GM12878 (cell line): ENCODE measurements at regions not wholly inside any gene's neighbourhood (a gene's known extent, or its start where the extent isn't known, plus 50 kb on each side); places are given as distances from the start of the nearest gene placed in this dataset.

ENCODE experiments used
- ATAC-seq: fragments of 200-7000 bp; cut with Tn5 transposase; 3 replicates; pipeline ENCODE4 v1.9.1; 2020; ENCODE audit warnings: mild to moderate bottlenecking, moderate library complexity
- BruUV-seq: library from RNA; stranded (reverse); fragments of 400-500 nt; replicated peaks from 2 replicates; lab custom pipeline; 2021; lab: Mats Ljungman, UMichigan
- CTCF ChIA-PET: fragments of 300-600 bp; sonication (Branson Sonifier 250); formaldehyde crosslinking; extraction: SDS; loops from one replicate; lab custom pipeline; 2021; ENCODE audit warnings: inconsistent platforms; lab: Yijun Ruan, JAX
- POLR2A ChIA-PET: fragments of 350-600 bp; formaldehyde crosslinking; extraction: SDS; loops from one replicate; lab custom pipeline; 2021; ENCODE audit warnings: inconsistent platforms; lab: Charles Lee
- RAD21 ChIA-PET: fragments of 300-600 bp; sonication (Branson Sonifier 250); formaldehyde crosslinking; loops from one replicate; lab custom pipeline; 2023; ENCODE audit warnings: antibody characterized with exemption; ENCODE audit not compliant: unreplicated experiment; lab: Charles Lee
- SMC1A ChIA-PET: fragments of 300-600 bp; sonication (Branson Sonifier 250); formaldehyde crosslinking; loops from one replicate; lab custom pipeline; 2023; ENCODE audit not compliant: unreplicated experiment, uncharacterized antibody; lab: Charles Lee
- DNase-seq: peaks from one replicate; pipeline ENCODE4 v3.0.0-alpha.2; 2011; ENCODE audit warnings: low read depth, low spot score
- FAIRE-seq: peaks from 3 replicates; lab custom pipeline; 2011; peaks lifted over from hg19 to GRCh38; lab: Jason Lieb, UNC
- H2AFZ ChIP-seq: 2 replicates; pipeline ENCODE4 v1.6.0; 2011; ENCODE audit warnings: low read depth, low read length, control low read depth; ENCODE audit not compliant: control insufficient read depth
- H3K27ac ChIP-seq: 2 replicates; pipeline ENCODE4 v1.5.1; 2011; ENCODE audit warnings: control low read depth; ENCODE audit not compliant: control insufficient read depth, insufficient read depth
- H3K27me3 ChIP-seq, 2 experiments: replicated peaks in 1 of 2; 2 replicates each; pipeline versions ENCODE4 v1.6.0 to v1.6.1; 2011; ENCODE audit warnings: low read length in 1 of 2; ENCODE audit not compliant: control insufficient read depth in 2 of 2, insufficient read depth in 2 of 2
- H3K36me3 ChIP-seq, 2 experiments: 2 replicates each; pipeline ENCODE4 v1.5.1; 2011; ENCODE audit warnings: low read length in 1 of 2; ENCODE audit not compliant: control insufficient read depth in 2 of 2, insufficient read depth in 2 of 2
- H3K4me1 ChIP-seq: 2 replicates; pipeline ENCODE4 v1.6.1; 2011; ENCODE audit warnings: mild to moderate bottlenecking, low read length, moderate library complexity, mixed read lengths; ENCODE audit not compliant: control insufficient read depth, insufficient read depth
- H3K4me2 ChIP-seq: 2 replicates; pipeline ENCODE4 v1.6.0; 2011; ENCODE audit warnings: control low read depth; ENCODE audit not compliant: control insufficient read depth, insufficient read depth
- H3K4me3 ChIP-seq: fragments of 200-600 bp; sonication (generic); 2 replicates; pipeline ENCODE4 v1.5.1; 2016
- H3K79me2 ChIP-seq: 2 replicates; pipeline ENCODE4 v1.6.0; 2011; ENCODE audit warnings: low read length; ENCODE audit not compliant: control insufficient read depth, insufficient read depth
- H3K9ac ChIP-seq: 2 replicates; pipeline ENCODE4 v1.8.0; 2011; ENCODE audit warnings: low read length, control low read depth, mixed read lengths; ENCODE audit not compliant: control insufficient read depth, insufficient read depth
- H3K9me3 ChIP-seq: replicated peaks from 3 replicates; pipeline ENCODE4 v1.5.1; 2011; ENCODE audit warnings: mild to moderate bottlenecking, low read length; ENCODE audit not compliant: control insufficient read depth, insufficient read depth
- H4K20me1 ChIP-seq: 2 replicates; pipeline ENCODE4 v1.6.0; 2011; ENCODE audit not compliant: control insufficient read depth, insufficient read depth
- BCL11A ChIP-seq: IDR thresholded peaks from 2 replicates; pipeline ENCODE4 v1.6.1; 2011; ENCODE audit warnings: low read depth, low read length
- CHD2 ChIP-seq: IDR thresholded peaks from 2 replicates; pipeline ENCODE4 v1.6.1; 2011; ENCODE audit warnings: low read depth, low read length, improper control_type of control experiment, borderline replicate concordance
- E2F8 ChIP-seq: fragments of 450-650 bp; IDR thresholded peaks from 2 replicates; pipeline ENCODE4 v1.6.1; 2018; ENCODE audit warnings: mild to moderate bottlenecking, low read depth, moderate library complexity; ENCODE audit not compliant: partially characterized antibody
- JUND ChIP-seq: IDR thresholded peaks from 2 replicates; pipeline ENCODE4 v1.6.1; 2012; ENCODE audit warnings: low read depth, mild to moderate bottlenecking, low read length, improper control_type of control experiment, moderate library complexity
- KAT2A ChIP-seq: conservative IDR thresholded peaks from 2 replicates; pipeline ENCODE4 v1.6.1; 2011; ENCODE audit warnings: low read depth, low read length; ENCODE audit not compliant: control insufficient read depth
- MLLT1 ChIP-seq: fragments of 450-650 bp; IDR thresholded peaks from 2 replicates; pipeline ENCODE4 v1.6.1; 2016; ENCODE audit warnings: mild to moderate bottlenecking
- NFYA ChIP-seq: IDR thresholded peaks from 2 replicates; pipeline ENCODE4 v1.6.1; 2011; ENCODE audit warnings: low read depth, mild to moderate bottlenecking, low read length, improper control_type of control experiment, borderline replicate concordance
- NR2C1 ChIP-seq: fragments of 450-650 bp; IDR thresholded peaks from 2 replicates; pipeline ENCODE4 v1.6.1; 2017; ENCODE audit warnings: antibody characterized with exemption, mild to moderate bottlenecking, moderate library complexity
- REST ChIP-seq: IDR thresholded peaks from 2 replicates; pipeline ENCODE4 v1.6.1; 2012; ENCODE audit warnings: mild to moderate bottlenecking, low read depth, low read length
- SKIL ChIP-seq: fragments of 450-650 bp; IDR thresholded peaks from 2 replicates; pipeline ENCODE4 v1.6.1; 2017; ENCODE audit warnings: mild to moderate bottlenecking, low read depth, inconsistent platforms; ENCODE audit not compliant: poor library complexity, severe bottlenecking
- SMAD1 ChIP-seq: fragments of 450-650 bp; IDR thresholded peaks from 2 replicates; pipeline ENCODE4 v1.6.1; 2018; ENCODE audit warnings: mild to moderate bottlenecking, low read depth; ENCODE audit not compliant: partially characterized antibody
- WGBS: methylation state at CpG from one replicate; pipeline ENCODE4 v1.1.6; 2016; ENCODE audit warnings: low lambda C conversion rate; ENCODE audit not compliant: insufficient replicate concordance, insufficient coverage; ENCODE audit errors: missing lambda C conversion rate; 5-methylcytosine and 5-hydroxymethylcytosine counted together
- in situ Hi-C: fragments of 300-500 bp; cut with MboI; formaldehyde crosslinking; loops from 9 replicates; pipeline ENCODE4 v1.14.3; 2018; ENCODE audit warnings: mixed read lengths
- intact Hi-C: fragments of 100-400 bp; cut with micrococcal nuclease; formaldehyde crosslinking; loops from one replicate; pipeline ENCODE4 v1.14.2; 2022; ENCODE audit not compliant: unreplicated experiment
- TF ChIP-seq, protein P1 (sequence below), 3 experiments: IDR thresholded peaks in 2 of 3; conservative IDR thresholded peaks in 1 of 3; 2 replicates each; pipeline ENCODE4 v1.5.1; 2011; ENCODE audit warnings: low read depth in 3 of 3, low read length in 3 of 3, mild to moderate bottlenecking in 3 of 3, control low read depth in 2 of 3, moderate library complexity in 2 of 3, inconsistent platforms in 1 of 3, mixed read lengths in 1 of 3; ENCODE audit not compliant: control insufficient read depth in 2 of 3, insufficient read depth in 1 of 3; ENCODE audit errors: extremely low read depth in 1 of 3

GRCh38 chr10:90096196-90096595 lies 394.8 kb downstream of the KIF20B start:
- BruUV-seq = no TSS peak
- SMC1A ChIA-PET = interaction anchor here (1.2 kb wide), 1 partner anchor 137 kb away, joined by 4 read pairs; no protein-coding TSS in a partner anchor
- intact Hi-C loops = no loop called here
- H3K36me3 ChIP-seq = no peaks in the 10 kb centered on the region
- H3K4me3 ChIP-seq = no peak overlapping the region
- no peaks in the 10 kb centered on the region for H3K4me1 ChIP-seq
- 36% methylated on average over 5 of the region's 5 CpGs for WGBS
- FAIRE-seq (no peak), ATAC-seq (no peak), DNase-seq (no peak)
- H3K4me2 ChIP-seq = no peak overlapping the region
- CTCF ChIA-PET = no interaction called here
- no peak overlapping the region for H3K9ac ChIP-seq
- POLR2A ChIA-PET = no interaction called here
- no peak overlapping the region for H3K27ac ChIP-seq
- RAD21 ChIA-PET = no interaction called here
- no peaks in the 10 kb centered on the region for H3K27me3 ChIP-seq
- no peaks in the 10 kb centered on the region for H3K79me2 ChIP-seq
- no peak overlapping the region for H2AFZ ChIP-seq
- in situ Hi-C loops = no loop called here
- H4K20me1 ChIP-seq = no peaks in the 10 kb centered on the region
- H3K9me3 ChIP-seq = no peaks in the 10 kb centered on the region; the same call in 2 of the 3 replicates
- TF ChIP-seq E2F8 (no peak), CHD2 (no peak), SKIL (no peak), BCL11A (no peak), JUND (no peak), NR2C1 (no peak), MLLT1 (no peak), REST (no peak), KAT2A (no peak), SMAD1 (no peak), NFYA (no peak)
- TF ChIP-seq, protein P1, sequence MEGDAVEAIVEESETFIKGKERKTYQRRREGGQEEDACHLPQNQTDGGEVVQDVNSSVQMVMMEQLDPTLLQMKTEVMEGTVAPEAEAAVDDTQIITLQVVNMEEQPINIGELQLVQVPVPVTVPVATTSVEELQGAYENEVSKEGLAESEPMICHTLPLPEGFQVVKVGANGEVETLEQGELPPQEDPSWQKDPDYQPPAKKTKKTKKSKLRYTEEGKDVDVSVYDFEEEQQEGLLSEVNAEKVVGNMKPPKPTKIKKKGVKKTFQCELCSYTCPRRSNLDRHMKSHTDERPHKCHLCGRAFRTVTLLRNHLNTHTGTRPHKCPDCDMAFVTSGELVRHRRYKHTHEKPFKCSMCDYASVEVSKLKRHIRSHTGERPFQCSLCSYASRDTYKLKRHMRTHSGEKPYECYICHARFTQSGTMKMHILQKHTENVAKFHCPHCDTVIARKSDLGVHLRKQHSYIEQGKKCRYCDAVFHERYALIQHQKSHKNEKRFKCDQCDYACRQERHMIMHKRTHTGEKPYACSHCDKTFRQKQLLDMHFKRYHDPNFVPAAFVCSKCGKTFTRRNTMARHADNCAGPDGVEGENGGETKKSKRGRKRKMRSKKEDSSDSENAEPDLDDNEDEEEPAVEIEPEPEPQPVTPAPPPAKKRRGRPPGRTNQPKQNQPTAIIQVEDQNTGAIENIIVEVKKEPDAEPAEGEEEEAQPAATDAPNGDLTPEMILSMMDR (IDR thresholded peaks at IDR 0.05 in 2 of 3, conservative IDR thresholded peaks at IDR 0.05 in 1 of 3; ENCODE audit: control insufficient read depth in 2 of 3, extremely low read depth in 1 of 3, insufficient read depth in 1 of 3, low read depth in 3 of 3, low read length in 3 of 3) = no peak
